Bronchial epithelial cell (primary cell): ENCODE measurements at regions not wholly inside any gene's neighbourhood (a gene's known extent, or its start where the extent isn't known, plus 50 kb on each side); places are given as distances from the start of the nearest gene placed in this dataset.

ENCODE experiments used
- DNase-seq: peaks from one replicate; pipeline ENCODE4 v3.0.0-alpha.2; 2010; ENCODE audit warnings: low read depth
- FAIRE-seq: peaks from 2 replicates; lab custom pipeline; 2011; peaks lifted over from hg19 to GRCh38; lab: Jason Lieb, UNC
- H3K27me3 ChIP-seq: 2 replicates; pipeline ENCODE4 v1.5.1; 2011; ENCODE audit warnings: low read length; ENCODE audit not compliant: control insufficient read depth, insufficient read depth
- H3K36me3 ChIP-seq: 2 replicates; pipeline ENCODE4 v1.5.1; 2011; ENCODE audit warnings: low read length; ENCODE audit not compliant: control insufficient read depth, insufficient read depth
- H3K4me3 ChIP-seq: 2 replicates; pipeline ENCODE4 v1.5.1; 2011; ENCODE audit warnings: mild to moderate bottlenecking, low read depth, low read length, control low read depth
- CTCF ChIP-seq: IDR thresholded peaks from 2 replicates; pipeline ENCODE4 v1.5.1; 2011; ENCODE audit warnings: mild to moderate bottlenecking, moderate library complexity, low read length, control low read depth, inconsistent platforms; ENCODE audit not compliant: insufficient read depth, severe bottlenecking

GRCh38 chr18:28711096-28711495, 534.2 kb upstream of the CDH2 start:
- Histone ChIP-seq H3K36me3 (no peaks in the 10 kb centered on the region), H3K4me3 (no peak overlapping the region), H3K27me3 (no peaks in the 10 kb centered on the region)
- no peak for TF ChIP-seq CTCF
- FAIRE-seq (no peak), DNase-seq (no peak)

- Histone ChIP-seq H3K27me3 (no peaks in the 10 kb centered on the region), H3K36me3 (no peaks in the 10 kb centered on the region), H3K4me3 (no peak overlapping the region)
- TF ChIP-seq CTCF: no peak
- FAIRE-seq: no peak
- DNase-seq: no peak
Measured at GRCh38 chr18:28707006-28707405, 530.1 kb upstream of the CDH2 start.

- Histone ChIP-seq H3K4me3 (no peak overlapping the region), H3K27me3 (no peaks in the 10 kb centered on the region), H3K36me3 (no peaks in the 10 kb centered on the region)
- TF ChIP-seq CTCF: no peak
- DNase-seq: no peak
- no peak for FAIRE-seq
Measured at GRCh38 chr18:28706397-28706796, 529.5 kb upstream of the CDH2 start.

GRCh38 chr18:28705482-28705881, 528.6 kb upstream of the CDH2 start:
- Histone ChIP-seq H3K4me3 (no peak overlapping the region), H3K36me3 (no peaks in the 10 kb centered on the region), H3K27me3 (no peaks in the 10 kb centered on the region)
- FAIRE-seq (no peak), DNase-seq (no peak)
- no peak for TF ChIP-seq CTCF

GRCh38 chr18:28692337-28692736, 515.4 kb upstream of the CDH2 start:
- no peaks in the 10 kb centered on the region for H3K27me3 ChIP-seq
- no peak for DNase-seq
- no peak overlapping the region for H3K4me3 ChIP-seq
- no peak for TF ChIP-seq CTCF
- no peaks in the 10 kb centered on the region for H3K36me3 ChIP-seq
- FAIRE-seq: no peak

GRCh38 chr18:28691496-28691840, 514.5 kb upstream of the CDH2 start:
- FAIRE-seq (no peak), DNase-seq (peak; percentile 44)
- no peaks in the 10 kb centered on the region for H3K27me3 ChIP-seq
- TF ChIP-seq CTCF: no peak
- H3K36me3 ChIP-seq: no peaks in the 10 kb centered on the region
- no peak overlapping the region for H3K4me3 ChIP-seq
